Femur (tissue), 1 donor: ENCODE measurements at regions not wholly inside any gene's neighbourhood (a gene's known extent, or its start where the extent isn't known, plus 50 kb on each side); places are given as distances from the start of the nearest gene placed in this dataset.
"Not testable (repeated sequence)": the region's sequence is repeated elsewhere in the genome, so short reads cannot be mapped to it uniquely, and the experiment has no call there.

Source experiments
- DNase-seq: peaks from one replicate; pipeline ENCODE4 v3.0.0-alpha.2; 2017

DNA sequence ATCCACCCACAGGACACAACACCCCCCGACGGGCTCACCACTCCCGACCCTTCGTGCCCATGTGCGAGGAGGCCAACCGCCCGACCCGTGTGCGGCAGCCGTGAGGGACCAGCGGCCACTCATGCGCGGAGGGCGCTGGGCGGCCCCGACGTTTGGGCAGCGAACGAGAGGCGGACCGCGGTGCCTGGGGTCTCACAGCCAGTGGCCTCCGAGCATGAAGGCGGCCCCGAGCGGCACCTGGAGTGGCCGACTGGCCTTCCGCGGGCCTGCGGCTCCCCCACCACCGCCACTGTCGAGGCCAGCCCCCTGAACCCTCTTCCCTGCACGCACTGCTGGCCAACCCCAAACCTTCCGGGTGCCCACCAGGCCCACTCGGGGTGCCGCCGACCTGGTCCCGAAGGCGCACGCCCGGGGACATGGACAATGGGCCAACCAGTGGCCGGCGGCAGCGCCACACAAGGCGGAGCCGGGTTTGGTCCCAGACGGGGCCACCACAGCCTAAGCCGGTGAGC is 4274.9 kb upstream of the OR11H1 start:
- DNase-seq, result no peak

DNA sequence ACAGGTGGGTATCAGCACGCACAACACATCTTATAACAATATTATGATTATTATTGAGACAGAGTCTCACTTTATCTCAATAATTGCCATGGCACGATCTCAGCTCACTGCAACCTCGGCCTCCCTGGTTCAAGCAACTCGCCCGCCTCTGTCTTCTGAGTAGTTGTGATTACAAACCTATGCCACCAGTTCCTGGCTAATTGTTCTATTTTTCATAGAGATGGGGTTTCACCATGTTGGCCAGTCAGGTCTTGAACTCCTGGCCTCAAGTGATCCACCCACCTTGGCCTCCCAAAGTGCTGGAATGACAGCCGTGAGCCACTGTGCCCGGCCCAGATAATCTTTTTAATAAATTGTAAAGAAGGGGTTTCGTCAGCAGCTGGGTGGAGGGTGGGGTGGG is 4257.0 kb upstream of the OR11H1 start:
- DNase-seq, result not testable (repeated sequence)

DNA sequence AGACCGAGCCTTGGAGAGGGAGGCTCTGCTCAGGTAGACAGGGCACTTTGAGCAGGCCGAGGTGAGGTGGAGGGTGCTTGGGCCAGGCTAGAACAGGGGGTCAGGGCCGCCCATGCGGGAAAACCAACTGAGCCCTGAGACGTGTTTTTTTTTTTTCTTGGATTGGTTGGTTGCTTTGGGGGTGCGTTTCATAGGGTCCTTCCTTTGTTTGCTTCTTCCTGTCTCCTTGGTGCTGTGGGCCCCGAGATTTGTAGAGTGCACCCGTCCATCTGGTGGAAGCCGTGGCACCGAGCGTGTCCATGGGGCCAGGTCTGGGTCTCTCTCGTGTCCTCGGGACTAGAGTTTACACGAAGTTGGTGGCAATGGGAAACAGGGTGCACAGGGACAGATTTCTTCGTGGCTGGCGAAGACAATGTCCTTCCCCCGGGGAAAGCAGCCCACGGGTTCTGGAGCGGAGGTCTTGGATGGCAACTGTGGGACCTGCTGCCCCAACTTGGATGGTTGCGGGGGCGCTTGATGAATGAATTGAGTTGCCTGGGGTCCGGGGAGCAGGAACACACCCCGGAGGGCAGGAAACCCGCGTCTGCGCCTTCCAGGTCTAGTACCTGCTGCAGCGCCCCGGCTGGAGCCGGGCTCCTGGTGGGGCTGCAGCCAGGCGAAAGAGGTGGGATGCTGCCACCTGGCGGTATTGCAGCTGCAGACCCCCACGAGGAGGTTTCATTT is 4242.7 kb upstream of the OR11H1 start:
- not testable (repeated sequence) for DNase-seq

DNA sequence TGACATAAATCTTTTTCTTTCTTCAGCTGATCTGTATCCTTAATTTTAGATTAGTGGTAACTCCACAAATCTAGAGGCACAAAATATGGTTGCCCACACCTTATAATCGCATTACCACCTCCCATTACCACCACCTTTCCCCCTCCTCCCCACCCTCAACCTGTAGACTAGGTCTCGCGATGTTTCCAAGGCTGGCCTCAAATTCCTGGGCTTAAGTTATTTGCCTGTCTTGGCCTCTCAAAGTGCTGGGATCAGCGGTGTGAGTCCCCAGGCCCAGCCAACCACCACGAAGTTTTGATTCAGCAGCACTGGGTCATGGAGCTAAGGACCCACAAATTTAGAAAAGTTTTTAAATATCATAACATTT is 4242.2 kb upstream of the OR11H1 start:
- not testable (repeated sequence) for DNase-seq

DNA sequence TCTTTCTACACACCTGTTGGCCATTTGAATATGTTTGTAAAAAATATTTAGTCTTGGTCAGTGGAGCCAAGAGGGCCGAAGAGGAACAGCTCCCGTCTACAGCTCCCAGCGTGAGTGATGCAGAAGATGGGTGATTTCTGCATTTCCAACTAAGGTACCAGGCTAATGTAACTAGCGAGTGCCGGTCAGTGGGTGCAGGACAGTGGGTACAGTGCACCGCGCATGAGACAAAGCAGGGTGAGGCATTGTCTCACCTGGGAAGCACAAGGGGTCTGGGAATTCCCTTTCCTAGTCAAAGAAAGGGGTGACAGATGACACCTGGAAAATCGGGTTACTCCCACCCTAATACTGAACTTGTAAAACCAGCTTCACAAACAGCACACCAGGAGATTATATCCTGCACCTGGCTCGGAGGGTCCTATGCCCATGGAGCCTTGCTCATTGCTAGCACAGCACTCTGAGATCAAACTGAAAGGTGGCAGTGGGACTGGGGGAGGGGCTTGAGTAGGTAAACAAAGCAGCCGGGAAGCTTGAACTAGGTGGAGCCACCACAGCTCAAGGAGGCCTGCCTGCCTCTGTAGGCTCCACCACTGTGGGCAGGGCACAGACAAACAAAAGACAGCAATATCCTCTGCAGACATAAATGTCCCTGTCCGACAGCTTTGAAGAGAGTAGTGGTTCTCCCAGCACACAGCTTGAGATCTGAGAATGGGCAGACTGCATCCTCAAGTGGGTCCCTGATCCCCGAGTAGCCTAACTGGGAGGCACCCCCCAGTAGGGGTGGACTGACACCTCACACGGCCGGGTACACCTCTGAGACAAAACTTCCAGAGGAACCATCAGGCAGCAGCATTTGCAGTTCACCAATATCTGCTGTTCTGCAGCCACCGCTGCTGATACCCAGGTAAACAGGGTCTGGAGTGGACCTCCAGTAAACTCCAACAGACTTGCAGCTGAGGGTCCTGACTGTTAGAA is 4239.5 kb upstream of the OR11H1 start:
- not testable (repeated sequence) for DNase-seq

DNA sequence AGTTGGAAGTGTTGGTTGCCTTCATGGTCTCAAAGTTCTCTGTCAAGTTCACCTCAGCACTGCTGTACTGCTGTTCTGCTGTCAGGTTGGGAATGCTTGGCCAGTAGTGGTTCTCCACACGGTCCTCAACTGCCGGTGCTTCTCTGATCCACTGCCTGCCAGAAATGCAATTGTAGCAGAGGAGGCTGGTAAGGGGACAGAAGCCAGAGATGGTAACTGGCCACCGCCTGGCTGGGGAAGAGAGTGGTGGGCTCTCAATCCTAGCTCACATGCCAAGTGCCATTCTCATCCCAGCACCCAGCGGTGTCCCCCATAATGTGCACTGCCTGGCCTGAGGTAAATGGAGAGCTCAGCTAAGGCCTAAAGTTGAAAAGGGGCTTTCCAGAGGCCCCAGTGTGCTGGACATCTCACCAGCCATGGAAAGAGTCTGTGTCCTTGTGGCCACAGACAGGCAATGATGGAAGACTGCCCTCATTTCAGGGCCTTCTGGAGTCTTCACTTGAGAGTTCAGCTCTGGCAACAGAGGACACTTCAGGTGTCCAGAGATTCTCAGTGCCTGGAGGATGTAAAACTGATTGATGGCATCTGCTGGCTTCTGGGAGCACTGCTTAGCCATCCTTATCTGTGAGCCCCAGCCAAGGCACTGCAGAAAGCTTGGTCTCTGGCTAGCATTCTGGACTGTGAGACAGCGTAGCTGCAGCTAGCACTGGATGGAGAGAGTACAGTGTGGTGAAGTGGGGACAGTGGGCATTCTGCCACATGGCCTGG is 4229.7 kb upstream of the OR11H1 start:
- not testable (repeated sequence) for DNase-seq

DNA sequence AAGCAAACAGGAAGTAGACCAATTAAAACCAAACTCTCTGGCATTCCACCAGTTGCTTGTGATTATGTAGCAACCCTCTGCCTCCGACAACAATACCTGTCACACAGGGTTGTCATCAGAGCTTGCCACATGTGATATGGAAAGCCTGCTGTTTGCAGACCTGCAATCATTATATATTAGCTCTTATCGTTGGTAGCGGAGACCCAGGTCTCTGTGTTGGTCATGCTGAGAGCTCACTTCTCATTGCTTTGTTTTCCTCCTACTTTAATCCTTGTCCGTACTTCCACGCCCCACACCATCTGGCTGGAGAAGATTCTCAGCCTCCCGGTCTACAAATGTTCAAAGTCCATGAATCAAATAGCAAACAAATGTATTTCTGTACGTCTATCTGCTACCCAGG is 4225.6 kb upstream of the OR11H1 start:
- not testable (repeated sequence) for DNase-seq

DNA sequence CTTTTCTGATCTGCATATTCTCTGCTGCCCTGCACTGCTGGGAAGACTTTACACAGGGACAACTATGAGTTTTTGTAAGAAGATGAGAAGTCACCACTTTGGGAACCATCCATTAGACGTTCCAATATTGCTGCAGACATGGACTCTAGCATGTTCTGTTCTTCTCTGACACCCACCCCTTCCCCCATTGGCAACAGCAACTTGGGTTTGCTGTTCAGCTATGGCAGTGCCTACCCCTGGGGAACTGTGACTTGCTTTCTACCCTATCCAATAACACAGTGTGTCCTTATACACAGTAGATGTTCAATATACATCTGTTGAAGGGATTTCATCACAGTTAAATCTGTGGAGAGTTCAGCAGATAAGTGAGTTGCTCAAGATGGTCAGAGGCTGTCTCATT is 4225.1 kb upstream of the OR11H1 start:
- DNase-seq, result not testable (repeated sequence)

DNA sequence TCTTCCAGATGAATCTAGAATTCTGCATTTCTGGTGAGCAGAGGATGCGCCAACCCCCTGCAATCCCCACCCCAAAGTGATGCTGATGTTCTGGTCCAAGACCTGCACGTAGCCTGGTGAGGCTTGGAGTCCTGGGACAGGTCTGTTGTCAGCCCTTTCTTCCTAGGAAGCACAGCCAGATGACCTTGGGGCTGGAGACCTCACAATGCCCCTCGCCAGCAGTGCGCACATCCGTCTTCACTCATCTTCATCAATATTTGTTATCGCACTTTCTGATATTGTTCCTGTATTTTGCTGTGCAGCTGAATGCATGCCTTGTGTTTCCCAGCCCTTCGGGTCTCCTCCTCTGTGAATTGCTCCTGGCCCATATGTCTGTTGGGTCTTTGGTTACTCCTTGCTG is 4222.8 kb upstream of the OR11H1 start:
- DNase-seq, result not testable (repeated sequence)

DNA sequence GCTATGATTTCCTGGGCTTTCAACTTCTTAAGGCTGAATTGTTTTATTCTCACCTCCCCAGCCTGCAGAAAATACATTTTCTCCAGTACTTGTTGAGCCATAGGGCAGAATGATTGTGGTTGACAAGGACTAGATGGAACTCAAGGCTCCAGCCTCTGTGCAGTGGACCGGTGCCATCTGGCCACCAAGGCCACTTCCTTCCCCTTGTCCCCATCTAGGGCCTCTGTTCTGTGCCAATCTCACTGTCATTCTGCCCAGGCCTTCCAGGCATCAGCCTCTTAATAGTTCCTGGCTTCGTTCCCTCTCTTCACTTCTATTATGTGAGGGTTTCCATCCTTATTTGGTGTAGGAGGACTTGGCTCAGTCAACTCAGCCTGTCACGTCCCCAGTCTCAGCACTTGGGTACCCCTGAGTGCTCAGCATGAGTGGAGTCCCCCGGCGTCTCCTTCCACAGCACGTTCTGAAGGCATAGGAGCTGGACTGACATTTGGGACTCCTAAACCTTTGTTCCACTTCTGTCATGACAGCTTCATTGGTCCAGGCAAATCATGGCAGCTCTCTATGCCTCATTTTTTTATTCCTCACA is 4221.0 kb upstream of the OR11H1 start:
- not testable (repeated sequence) for DNase-seq

DNA sequence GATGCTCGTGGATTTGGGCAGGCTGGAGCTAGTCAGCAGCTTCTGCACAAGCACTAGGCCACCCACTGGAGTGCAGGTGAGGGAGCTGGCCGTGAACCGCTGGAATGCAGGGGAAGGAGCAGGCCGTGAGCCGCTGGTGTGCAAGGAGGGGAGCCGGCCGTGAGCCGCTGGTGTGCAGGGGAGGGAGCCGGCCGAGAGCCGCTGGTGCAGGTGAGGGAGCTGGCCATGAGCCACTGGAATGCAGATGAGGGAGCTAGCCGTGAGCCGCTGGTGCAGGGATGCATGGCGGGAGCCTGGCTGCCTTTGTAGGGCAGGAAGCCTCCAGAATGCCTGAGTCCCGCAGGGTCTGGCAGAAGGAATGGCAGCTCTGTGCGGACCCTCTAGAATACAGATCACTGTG is 4220.0 kb upstream of the OR11H1 start:
- no peak for DNase-seq

DNA sequence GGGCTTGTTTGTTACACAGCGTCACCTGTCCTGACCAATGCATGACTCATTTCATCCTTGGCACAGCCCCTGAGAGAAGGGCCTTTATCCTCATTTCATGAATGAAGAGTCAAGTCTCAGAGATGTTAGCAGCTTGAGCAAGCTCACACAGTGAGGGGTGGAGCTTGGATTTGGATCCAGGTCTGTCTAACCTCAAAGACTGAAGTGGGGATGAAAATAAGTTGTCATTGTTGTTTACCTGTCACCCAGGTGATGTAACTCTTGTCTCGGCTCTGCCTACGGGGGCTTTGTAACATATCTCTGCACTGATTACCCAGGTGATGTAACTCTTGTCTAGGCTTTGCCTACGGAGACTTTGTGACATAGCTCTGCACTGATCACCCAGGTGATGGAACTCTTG is 4218.2 kb upstream of the OR11H1 start:
- not testable (repeated sequence) for DNase-seq

DNA sequence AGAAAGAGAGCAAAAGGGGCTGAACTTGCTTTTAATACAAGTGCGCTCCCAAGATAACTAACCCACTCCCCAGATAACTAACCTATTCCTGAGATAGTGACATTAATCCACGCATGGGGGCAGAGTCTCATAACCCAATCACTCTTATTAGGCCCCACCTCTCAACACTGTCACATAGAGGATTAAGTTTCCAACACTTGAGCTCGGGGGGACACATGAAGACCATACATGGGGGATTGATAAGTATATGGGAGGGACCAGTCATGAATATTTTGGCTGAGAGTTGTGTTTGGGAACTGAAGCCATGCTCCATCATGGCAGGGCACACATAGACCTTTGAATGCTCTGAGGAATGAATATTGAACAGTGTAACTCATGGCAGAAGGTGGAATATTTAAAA is 4217.3 kb upstream of the OR11H1 start:
- not testable (repeated sequence) for DNase-seq

DNA sequence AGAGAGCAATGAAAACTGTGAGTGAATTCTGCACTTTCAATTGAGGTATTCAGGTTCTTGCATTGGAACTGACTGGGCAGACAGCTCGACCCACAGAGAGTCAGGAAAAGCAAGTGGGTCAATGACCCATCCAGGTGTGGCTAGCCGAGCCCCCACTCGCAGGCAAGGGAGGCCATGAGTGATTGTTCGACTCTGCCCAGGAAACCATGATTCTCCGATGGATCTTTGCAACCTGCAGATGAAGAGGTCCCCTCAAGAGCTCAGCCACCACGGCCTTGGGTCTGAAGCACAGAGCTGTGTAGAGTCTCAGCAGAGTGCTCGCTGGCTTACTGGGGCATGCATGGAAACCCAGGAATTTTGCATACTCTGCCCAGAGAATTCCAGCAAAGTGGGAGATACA is 4215.4 kb upstream of the OR11H1 start:
- not testable (repeated sequence) for DNase-seq

DNA sequence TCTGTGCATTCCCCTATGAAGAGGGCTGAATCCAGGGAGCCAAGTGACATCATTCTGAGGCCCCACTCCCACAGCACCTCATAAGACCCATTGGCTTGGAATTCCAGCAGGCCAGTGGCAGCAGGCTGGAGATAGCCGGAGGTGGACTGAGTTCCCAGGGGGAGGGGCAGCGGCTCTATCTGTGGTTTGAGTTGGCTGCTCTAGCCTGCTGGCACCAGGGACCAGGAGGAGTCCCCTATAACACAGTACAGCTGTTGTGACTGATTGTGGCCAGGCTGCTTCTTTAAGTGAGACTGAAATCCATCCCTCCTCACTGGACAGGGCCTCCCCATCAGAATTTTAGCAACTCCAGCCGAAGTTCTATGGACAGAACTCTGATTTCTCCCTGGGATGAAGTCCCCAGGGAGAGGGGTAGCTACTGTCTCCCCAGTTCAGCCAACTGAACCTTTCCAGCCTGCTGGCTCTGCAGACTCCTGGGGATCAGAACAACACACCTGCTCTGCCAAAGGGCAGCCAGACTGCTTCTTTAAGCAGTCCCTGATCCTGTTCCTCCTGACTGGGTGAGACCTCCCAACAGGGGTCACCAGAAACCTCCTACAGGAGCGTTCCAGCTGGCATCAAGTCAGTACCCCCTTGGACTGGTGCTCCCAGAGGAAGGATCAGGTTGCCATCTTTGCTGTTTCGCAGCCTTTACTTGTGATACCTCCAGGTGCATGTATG is 4214.8 kb upstream of the OR11H1 start:
- DNase-seq, result not testable (repeated sequence)

DNA sequence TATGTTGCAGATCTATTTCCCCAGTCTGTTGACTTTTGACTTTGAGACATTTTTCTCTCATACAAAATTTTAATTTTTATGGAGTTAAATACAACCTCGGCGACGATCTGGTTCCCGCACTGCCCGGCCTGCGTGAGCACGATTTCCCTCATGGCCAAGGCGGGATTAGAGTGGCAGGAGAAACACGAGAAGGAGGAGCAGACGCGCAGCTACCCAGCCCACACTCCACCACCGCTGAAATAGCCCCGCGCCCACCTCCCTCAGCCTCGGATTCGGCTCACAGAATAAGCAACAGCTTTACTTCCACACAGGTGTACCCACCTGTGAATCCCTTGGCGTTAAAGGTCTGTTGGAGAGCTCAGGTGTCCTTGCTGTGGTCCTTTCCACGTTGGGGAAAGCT is 4209.4 kb upstream of the OR11H1 start:
- not testable (repeated sequence) for DNase-seq

DNA sequence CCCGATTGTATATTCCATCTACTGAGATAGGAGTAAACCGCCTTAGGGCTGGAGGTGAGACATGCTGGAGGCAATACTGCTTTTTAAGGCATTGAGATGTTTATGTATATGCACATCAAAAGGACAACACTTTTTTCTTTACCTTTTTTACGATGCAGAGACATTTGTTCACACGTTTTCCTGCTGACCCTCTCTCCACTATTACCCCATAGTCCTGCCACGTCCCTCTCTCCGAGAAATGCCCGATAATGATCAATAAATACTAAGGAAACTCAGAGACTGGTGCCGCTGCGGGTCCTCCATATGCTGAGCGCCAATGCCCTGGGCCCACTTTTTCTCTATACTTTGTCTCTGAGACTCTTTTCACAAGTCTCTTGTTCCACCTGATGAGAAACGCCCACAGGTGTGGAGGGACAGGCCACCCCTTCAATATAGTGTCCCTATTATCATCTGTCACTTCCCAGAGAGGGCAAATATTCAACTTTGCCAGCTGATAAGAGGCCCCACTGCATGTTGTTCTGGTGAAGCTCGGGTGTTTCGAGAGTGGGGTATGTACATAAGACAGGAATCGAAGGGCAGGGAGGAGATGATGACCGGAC is 4203.5 kb upstream of the OR11H1 start:
- DNase-seq, result not testable (repeated sequence)

DNA sequence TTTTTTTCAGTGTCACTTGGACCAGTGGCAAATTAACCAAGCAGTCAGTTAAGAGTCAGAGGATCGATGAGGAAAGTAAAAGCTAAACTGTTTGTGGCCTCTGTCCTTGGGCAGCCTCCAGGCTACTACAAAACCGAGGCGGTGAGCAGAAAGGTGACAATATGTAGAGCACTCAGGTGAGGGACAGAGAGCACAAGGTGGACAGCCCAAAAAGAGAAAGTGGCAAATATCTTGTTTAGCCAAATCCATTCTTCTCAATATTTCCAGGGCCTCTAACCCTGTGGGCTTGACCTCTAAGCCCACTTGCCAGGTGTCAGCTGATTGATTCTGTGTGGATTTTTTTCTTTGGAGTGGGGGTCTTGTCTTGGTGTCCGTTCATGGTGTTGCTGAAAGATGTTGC is 4202.2 kb upstream of the OR11H1 start:
- no peak for DNase-seq

DNA sequence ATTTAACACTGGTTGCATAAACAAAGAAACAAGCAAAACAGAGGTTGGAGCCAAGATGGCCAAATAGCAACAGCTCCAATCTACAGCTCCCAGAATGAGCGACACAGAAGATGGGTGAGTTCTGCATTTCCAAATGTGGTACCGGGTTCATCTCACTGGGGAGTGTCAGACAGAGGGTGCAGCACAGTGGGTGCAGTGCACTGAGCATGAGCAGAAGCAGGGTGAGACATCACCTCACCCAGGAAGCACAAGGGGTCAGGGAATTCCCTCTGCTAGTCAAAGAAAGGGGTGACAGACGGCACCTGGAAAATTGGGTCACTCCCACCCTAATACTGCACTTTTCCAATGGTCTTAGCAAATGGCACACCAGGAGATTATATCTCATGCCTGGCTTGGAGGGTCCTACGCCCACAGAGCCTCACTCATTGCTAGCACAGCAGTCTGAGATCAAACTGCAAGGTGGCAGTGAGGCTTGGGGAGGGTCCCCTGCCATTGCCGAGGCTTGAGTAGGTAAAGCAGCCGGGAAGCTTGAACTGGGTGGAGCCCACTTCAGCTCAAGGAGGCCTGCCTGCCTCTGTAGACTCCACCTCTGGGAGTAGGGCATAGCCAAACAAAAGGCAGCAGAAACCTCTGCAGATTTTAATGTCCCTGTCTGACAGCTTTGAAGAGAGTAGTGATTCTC is 4186.5 kb upstream of the OR11H1 start:
- DNase-seq, result not testable (repeated sequence)

DNA sequence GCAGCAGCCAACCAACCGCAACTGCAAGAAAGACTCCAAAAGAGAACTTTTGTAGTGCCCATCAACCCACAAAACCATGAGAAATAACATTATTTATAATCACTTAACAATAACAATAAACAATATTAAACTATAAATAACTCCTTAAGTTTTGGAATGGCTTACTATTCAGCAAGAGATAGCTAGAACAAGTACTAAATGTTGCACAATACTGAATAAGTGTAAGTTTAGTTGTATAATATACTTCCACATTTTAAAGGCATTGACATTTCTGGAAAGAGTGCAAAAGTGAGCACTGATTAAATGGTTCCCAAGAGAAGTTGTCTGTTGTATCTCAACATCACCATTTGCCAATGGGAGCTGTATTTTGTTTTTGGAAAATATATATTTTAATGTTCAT is 4176.8 kb upstream of the OR11H1 start:
- not testable (repeated sequence) for DNase-seq

DNA sequence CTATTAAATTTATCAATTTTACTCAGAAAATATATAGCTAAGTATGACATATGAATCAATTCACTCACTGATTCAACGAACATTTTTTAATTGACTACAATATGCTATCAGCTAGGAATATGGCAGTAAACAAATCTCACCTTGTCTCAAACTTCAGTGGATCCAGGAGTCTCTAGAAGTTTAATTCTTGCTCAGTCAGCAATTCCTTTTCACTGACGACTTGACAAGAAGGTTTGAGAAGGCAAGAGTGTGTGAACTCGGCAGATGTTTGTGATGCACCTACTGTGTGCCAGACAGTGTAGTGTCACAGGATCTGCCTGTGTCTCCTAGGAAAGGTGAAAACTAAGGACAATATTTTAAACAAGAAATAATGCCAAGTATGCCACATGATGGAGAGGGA is 4175.7 kb upstream of the OR11H1 start:
- DNase-seq, result not testable (repeated sequence)
